ENCODE measurements at regions not wholly inside any gene's neighbourhood (a gene's known extent, or its start where the extent isn't known, plus 50 kb on each side); places are given as distances from the start of the nearest gene placed in this dataset.

DNA sequence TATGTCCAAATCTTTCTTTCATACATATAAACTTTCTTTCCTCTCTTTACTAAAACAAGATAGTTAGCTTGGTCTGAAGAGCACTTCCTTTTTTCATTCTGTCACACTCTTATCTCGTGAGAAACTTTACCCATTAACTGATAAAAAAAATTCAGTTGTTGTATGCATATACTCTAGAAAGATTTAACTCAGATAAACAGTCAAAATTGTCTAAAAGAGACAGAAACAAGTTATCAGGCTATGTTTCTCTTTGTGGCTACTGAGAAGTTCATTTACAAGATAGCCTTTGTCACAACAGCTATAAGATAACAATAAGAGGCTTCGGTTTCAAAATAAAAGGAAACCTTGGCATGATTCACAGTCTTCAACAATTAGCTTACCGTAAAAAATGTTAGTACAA is 235.7 kb upstream of the ATP10A start:
- no peak for DNase-seq (ENCODE audit: extremely low read depth, insufficient read length)
- Histone ChIP-seq H3K27me3 (replicated peaks; ENCODE audit: control insufficient read depth, insufficient read depth, low read length) (no peaks in the 10 kb centered on the region), H3K4me3 (replicated peaks; ENCODE audit: low read depth, low read length) (no peak overlapping the region), H3K36me3 (ENCODE audit: control insufficient read depth, insufficient read depth, low read length) (no peaks in the 10 kb centered on the region)
- TF ChIP-seq, protein P1, sequence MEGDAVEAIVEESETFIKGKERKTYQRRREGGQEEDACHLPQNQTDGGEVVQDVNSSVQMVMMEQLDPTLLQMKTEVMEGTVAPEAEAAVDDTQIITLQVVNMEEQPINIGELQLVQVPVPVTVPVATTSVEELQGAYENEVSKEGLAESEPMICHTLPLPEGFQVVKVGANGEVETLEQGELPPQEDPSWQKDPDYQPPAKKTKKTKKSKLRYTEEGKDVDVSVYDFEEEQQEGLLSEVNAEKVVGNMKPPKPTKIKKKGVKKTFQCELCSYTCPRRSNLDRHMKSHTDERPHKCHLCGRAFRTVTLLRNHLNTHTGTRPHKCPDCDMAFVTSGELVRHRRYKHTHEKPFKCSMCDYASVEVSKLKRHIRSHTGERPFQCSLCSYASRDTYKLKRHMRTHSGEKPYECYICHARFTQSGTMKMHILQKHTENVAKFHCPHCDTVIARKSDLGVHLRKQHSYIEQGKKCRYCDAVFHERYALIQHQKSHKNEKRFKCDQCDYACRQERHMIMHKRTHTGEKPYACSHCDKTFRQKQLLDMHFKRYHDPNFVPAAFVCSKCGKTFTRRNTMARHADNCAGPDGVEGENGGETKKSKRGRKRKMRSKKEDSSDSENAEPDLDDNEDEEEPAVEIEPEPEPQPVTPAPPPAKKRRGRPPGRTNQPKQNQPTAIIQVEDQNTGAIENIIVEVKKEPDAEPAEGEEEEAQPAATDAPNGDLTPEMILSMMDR (IDR thresholded peaks at IDR 0.05; ENCODE audit: insufficient read depth, low read length, poor library complexity, severe bottlenecking): no peak

DNA sequence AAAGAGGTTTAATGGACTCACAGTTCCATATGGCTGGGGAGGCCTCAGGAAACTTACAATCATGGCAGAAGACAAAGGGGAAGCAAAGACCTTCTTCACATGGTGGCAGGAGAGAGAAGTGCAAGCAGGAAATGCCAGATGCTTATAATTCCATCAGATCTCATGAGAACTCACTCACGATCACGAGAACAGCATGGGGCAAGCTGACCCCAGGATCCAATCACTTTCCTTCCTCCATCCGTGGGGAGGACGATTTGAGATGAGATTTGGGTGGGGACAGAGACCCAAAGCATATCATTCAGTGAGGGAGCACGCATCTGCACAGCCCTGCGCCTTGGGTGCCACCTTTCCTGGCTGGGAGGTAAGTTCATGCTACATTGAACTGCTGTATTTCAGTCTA is 234.1 kb upstream of the ATP10A start:
- no peak overlapping the region for H3K4me3 ChIP-seq (replicated peaks; ENCODE audit: low read depth, low read length)
- H3K27me3 ChIP-seq (replicated peaks; ENCODE audit: control insufficient read depth, insufficient read depth, low read length): no peaks in the 10 kb centered on the region
- TF ChIP-seq, protein P1 (IDR thresholded peaks at IDR 0.05; ENCODE audit: insufficient read depth, low read length, poor library complexity, severe bottlenecking): no peak
- DNase-seq (ENCODE audit: extremely low read depth, insufficient read length): no peak
- no peaks in the 10 kb centered on the region for H3K36me3 ChIP-seq (ENCODE audit: control insufficient read depth, insufficient read depth, low read length)

DNA sequence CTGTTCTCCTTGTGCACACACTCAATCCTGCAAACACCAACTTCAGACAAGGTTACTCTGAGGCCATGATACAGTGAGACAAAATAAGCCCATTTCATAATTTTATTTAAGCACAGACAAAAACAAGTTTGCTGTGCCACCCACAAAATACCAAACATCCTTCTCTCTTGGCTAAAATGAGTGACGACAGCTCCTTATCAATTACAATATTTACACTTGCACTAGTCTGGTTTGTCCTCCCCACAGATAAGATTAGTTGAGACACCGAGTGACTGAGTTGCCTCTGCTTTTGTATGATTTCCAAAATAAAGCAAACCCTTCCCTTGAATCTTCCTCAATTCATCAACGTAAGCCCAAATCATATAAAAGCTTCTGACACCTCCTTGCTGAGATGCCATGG is 233.5 kb upstream of the ATP10A start:
- DNase-seq (ENCODE audit: extremely low read depth, insufficient read length): no peak
- Histone ChIP-seq H3K4me3 (replicated peaks; ENCODE audit: low read depth, low read length) (no peak overlapping the region), H3K36me3 (ENCODE audit: control insufficient read depth, insufficient read depth, low read length) (no peaks in the 10 kb centered on the region), H3K27me3 (replicated peaks; ENCODE audit: control insufficient read depth, insufficient read depth, low read length) (no peaks in the 10 kb centered on the region)
- TF ChIP-seq, protein P1 (IDR thresholded peaks at IDR 0.05; ENCODE audit: insufficient read depth, low read length, poor library complexity, severe bottlenecking): no peak

DNA sequence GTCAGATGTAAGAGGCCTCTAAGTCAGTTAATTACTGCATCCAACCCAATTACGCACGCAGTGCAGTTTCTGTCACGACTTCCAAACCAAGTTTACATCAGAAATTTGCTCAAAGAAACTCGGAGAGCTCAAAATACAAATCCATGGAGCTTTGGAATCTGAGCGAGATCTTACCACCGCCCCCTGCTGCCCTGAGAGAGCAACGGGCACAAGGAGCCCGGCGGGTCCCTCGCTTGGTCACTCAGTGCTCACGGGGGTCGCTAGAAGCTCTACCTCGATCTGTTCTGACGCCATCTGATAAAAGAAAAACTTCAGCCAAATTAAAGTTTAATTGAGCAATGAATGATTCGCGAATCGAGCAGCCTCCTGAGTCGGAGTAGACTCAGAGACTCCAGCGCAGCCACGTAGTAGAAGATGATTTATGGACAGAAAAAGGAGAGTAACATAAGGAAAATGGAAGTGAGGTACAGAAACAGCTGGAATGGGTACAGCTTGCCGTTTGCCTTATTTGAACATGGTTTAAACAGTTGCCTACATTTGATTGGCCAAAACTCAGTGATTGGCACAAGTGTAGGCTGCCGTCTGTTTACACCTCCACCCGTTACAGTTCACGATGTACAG is 232.7 kb upstream of the ATP10A start:
- H3K27me3 ChIP-seq (replicated peaks; ENCODE audit: control insufficient read depth, insufficient read depth, low read length): no peaks in the 10 kb centered on the region
- H3K36me3 ChIP-seq (ENCODE audit: control insufficient read depth, insufficient read depth, low read length): no peaks in the 10 kb centered on the region
- H3K4me3 ChIP-seq (replicated peaks; ENCODE audit: low read depth, low read length): no peak overlapping the region
- DNase-seq (ENCODE audit: extremely low read depth, insufficient read length): no peak
- TF ChIP-seq, protein P1 (IDR thresholded peaks at IDR 0.05; ENCODE audit: insufficient read depth, low read length, poor library complexity, severe bottlenecking): no peak

DNA sequence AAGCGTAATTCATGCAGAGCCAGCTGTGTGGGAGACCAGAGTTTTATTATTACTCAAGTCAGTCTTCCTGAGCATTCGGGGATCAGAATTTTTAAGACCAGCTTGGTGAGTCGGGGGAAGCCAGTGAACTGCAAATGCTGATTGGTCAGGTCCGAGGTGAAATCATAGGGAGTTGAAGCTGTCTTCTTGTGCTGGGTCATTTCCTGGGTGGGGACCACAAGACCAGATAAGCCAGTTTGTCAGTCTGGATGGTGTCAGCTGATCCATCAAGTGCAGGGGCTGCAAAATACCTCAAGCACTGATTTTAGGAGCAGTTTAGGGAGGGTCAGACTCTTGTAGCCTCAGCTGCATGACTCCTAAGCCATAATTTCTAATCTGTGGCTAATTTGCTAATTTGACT is 228.1 kb upstream of the ATP10A start:
- Histone ChIP-seq H3K27me3 (replicated peaks; ENCODE audit: control insufficient read depth, insufficient read depth, low read length) (no peaks in the 10 kb centered on the region), H3K4me3 (replicated peaks; ENCODE audit: low read depth, low read length) (no peak overlapping the region), H3K36me3 (ENCODE audit: control insufficient read depth, insufficient read depth, low read length) (no peaks in the 10 kb centered on the region)
- TF ChIP-seq, protein P1 (IDR thresholded peaks at IDR 0.05; ENCODE audit: insufficient read depth, low read length, poor library complexity, severe bottlenecking): no peak
- DNase-seq (ENCODE audit: extremely low read depth, insufficient read length): no peak

DNA sequence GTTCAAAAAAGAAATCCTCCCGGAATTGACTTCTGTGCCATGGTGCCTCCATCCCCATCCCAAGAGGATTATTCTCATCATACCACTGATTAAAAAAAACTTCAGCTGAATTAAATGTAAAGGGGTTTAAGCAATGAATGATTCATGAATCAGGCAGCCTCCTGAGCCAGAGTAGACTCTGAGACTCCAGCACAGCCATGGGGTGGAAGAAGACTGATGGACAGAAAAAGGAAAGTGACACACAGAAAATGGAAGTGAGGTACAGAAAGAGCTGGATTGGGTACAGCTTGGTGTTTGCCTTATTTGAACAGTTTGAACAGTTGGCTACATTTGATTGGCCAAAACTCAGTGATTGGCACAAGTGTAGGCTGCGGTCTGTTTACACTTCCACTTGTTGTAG is 224.8 kb upstream of the ATP10A start:
- no peak for DNase-seq (ENCODE audit: extremely low read depth, insufficient read length)
- H3K36me3 ChIP-seq (ENCODE audit: control insufficient read depth, insufficient read depth, low read length): no peaks in the 10 kb centered on the region
- no peaks in the 10 kb centered on the region for H3K27me3 ChIP-seq (replicated peaks; ENCODE audit: control insufficient read depth, insufficient read depth, low read length)
- TF ChIP-seq, protein P1 (IDR thresholded peaks at IDR 0.05; ENCODE audit: insufficient read depth, low read length, poor library complexity, severe bottlenecking): no peak
- H3K4me3 ChIP-seq (replicated peaks; ENCODE audit: low read depth, low read length): no peak overlapping the region
